Nephron progenitor cell (in vitro differentiated cells): ENCODE measurements at regions not wholly inside any gene's neighbourhood (a gene's known extent, or its start where the extent isn't known, plus 50 kb on each side); places are given as distances from the start of the nearest gene placed in this dataset.

Experiments
- DNase-seq: peaks from one replicate; pipeline ENCODE4 v3.0.0; 2021
- H3K27ac Mint-ChIP-seq: 2 replicates; pipeline ENCODE4 v1.8.0; 2021; ENCODE audit warnings: mild to moderate bottlenecking, moderate library complexity, mixed read lengths
- H3K27me3 Mint-ChIP-seq: 2 replicates; pipeline ENCODE4 v1.8.0; 2021; ENCODE audit warnings: mild to moderate bottlenecking, low read depth, mixed read lengths; ENCODE audit not compliant: poor library complexity
- H3K36me3 Mint-ChIP-seq: 2 replicates; pipeline ENCODE4 v1.8.0; 2021; ENCODE audit warnings: low read depth, mixed read lengths
- H3K4me1 Mint-ChIP-seq: 2 replicates; pipeline ENCODE4 v1.8.0; 2021; ENCODE audit warnings: mixed read lengths
- H3K4me3 Mint-ChIP-seq: 2 replicates; pipeline ENCODE4 v1.8.0; 2021; ENCODE audit warnings: mild to moderate bottlenecking, moderate library complexity, mixed read lengths
- H3K9me3 Mint-ChIP-seq: 2 replicates; pipeline ENCODE4 v1.8.0; 2021; ENCODE audit warnings: mild to moderate bottlenecking, moderate library complexity, mixed read lengths
- CTCF ChIP-seq: fragments of 200-600 bp; sonication (generic); IDR thresholded peaks from 2 replicates; pipeline ENCODE4 v1.5.0; 2021; ENCODE audit warnings: antibody characterized with exemption

DNA sequence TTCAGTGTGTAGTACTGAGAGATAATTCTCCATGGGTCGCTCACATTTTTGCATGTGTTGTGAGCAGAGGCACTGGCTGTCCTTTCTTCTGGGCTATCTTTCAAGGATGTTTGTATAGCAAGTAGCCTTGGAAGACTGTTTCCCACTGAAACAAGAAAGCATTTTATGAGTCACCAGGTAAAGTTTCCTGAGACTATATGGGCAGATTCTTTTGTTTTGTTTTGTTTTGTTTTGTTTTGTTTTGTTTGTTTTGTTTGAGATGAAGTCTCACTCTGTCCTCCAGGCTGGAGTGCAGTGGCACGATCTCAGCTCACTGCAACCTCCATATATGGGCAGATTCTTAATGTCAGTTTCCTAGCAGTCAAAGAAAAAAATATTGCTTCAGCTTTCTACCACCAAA is 912.6 kb downstream of the TTLL7 start:
- Mint-ChIP-seq H3K4me3 (no peak overlapping the region), H3K4me1 (peaks cover 10% of the 10 kb centered on the region), H3K36me3 (peaks cover 4% of the 10 kb centered on the region), H3K27ac (peak overlapping the region; percentile 72), H3K9me3 (no peaks in the 10 kb centered on the region), H3K27me3 (no peaks in the 10 kb centered on the region)
- DNase-seq = no peak
- TF ChIP-seq CTCF = no peak

DNA sequence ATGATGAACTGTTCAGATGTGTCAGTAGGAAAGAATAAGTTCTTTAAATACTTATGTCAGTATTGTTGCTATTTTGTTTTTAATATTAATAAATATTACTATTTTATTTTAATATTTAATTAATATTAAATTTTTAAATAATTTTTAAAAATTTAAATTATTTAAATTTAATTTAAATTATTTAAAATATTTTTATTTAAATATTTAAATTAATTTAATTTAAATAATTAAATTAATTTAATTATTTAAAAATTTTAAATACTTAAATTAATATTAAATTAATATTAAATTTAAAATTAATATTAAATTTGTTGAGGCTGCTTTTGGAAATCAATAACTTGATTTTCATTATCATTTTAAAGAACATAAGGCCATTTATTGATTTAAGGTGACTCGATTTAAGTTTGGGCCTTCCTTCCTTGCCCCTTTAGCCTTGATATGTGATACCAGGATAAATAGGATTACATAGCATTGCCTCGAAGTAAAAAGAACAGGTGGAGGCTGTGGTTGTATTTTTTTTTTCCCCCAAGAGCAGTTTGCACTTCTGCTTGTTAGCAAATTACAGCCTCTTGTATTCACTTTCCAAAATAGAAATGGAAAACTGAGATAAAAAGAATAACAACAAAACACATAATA is 915.2 kb downstream of the TTLL7 start:
- TF ChIP-seq CTCF = no peak
- H3K27me3 Mint-ChIP-seq = no peaks in the 10 kb centered on the region
- no peaks in the 10 kb centered on the region for H3K9me3 Mint-ChIP-seq
- H3K36me3 Mint-ChIP-seq = peaks cover 20% of the 10 kb centered on the region
- no peak overlapping the region for H3K4me3 Mint-ChIP-seq
- no peak overlapping the region for H3K27ac Mint-ChIP-seq
- peaks cover 10% of the 10 kb centered on the region for H3K4me1 Mint-ChIP-seq
- no peak for DNase-seq

DNA sequence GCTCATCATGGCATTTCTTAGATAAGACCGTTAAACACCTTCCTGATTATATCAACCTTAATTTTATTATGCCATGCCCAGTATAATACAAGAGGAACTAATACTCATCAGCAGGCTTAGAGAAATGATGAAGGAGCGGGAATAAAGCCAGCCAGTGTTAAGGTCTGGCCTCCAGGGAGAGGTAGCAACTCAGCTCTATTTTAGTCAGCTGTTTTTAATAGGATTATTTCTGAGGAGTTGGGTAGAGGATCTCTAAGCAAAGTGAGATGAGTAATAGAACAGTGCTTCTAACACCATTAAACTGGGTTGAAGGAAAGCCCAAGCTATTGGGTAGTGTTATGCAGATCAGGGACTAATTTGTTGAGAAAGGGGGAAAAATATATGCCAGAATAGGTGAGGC is 921.5 kb downstream of the TTLL7 start:
- no peak overlapping the region for H3K4me3 Mint-ChIP-seq
- no peak overlapping the region for H3K27ac Mint-ChIP-seq
- DNase-seq = no peak
- no peaks in the 10 kb centered on the region for H3K27me3 Mint-ChIP-seq
- no peak for TF ChIP-seq CTCF
- no peaks in the 10 kb centered on the region for H3K9me3 Mint-ChIP-seq
- peaks cover 20% of the 10 kb centered on the region for H3K36me3 Mint-ChIP-seq
- no peaks in the 10 kb centered on the region for H3K4me1 Mint-ChIP-seq

DNA sequence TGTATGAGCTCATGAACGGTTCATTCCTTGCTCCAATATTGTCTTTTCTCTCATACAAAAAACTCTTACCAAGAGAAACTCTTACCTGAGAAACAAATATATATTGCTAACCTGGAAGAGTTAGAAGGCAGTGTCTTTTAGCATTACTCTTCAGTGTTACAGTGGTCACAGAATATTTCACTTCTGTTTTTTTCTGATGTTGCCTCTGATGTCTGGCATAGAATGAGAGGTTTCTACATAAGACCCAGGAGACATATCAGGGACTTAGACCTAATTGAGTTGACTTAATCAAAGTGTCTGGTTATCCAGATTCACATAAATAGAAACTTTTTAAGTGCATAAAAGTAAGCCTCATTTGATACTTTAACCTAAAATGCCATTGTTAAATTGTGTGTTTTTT is 923.8 kb downstream of the TTLL7 start:
- TF ChIP-seq CTCF = no peak
- Mint-ChIP-seq H3K4me1 (no peaks in the 10 kb centered on the region), H3K9me3 (no peaks in the 10 kb centered on the region), H3K27ac (no peak overlapping the region), H3K36me3 (peaks cover 9% of the 10 kb centered on the region), H3K4me3 (no peak overlapping the region), H3K27me3 (peaks cover 3% of the 10 kb centered on the region)
- DNase-seq = no peak

DNA sequence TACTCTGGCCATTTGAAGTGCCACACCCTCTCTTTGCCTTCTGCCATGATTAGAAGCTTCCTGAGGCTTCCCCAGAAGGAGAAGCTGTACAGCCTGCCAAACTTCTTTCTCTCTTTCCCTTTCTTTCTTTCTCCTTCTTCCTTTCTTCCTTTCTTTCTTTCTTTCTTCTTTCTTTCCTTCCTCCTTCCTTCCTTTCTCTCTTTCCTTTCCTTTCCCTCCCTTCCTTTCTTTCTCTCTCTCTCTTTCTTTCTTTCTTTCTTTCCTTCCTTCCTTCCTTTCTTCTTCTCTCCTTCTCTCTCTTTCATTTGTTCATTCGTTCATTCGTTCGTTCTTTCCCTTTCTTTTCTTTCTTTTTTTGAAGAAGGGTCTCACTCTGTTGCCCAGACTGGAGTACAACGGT is 931.0 kb downstream of the TTLL7 start:
- H3K9me3 Mint-ChIP-seq = peaks cover 15% of the 10 kb centered on the region
- peaks cover 8% of the 10 kb centered on the region for H3K27me3 Mint-ChIP-seq
- no peak overlapping the region for H3K27ac Mint-ChIP-seq
- H3K4me3 Mint-ChIP-seq = no peak overlapping the region
- H3K36me3 Mint-ChIP-seq = peaks cover 37% of the 10 kb centered on the region
- no peak for DNase-seq
- H3K4me1 Mint-ChIP-seq = no peaks in the 10 kb centered on the region
- no peak for TF ChIP-seq CTCF

DNA sequence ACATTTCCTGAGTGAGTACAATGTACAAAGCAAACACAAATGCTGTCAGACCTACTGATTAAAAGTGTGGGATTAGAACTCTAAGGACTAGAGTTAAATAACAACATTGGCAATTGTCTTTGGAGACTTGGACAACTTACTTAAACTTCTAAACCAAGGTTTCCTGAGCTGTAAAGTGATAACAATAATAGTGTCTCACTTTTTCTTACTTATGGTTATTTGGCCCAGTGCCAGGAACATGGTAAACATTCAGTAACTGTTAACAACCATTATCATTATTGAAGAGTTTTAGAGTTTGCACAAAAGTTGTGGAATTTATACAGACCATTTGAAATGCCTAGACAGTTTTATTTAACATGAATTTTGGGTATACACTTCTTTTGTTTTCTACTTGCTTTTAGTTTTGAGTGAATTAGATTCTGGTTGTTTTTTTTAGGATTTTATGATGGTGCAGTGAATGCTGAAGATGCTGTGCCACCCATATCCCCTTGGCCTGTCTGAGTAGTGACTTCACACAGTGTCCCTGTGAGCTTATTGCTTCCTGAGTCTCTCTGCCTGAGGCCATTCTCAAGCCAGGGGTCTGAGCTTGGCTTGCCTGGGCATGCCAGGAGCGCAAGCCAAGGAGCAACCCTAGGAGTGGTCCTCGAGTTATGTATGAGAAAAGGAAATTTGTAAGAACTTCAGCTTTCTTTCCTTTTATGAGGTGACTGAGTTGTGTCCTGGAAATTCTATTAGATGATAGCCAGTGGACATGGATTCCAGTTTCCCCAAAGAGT is 932.8 kb downstream of the TTLL7 start:
- H3K4me1 Mint-ChIP-seq = no peaks in the 10 kb centered on the region
- peaks cover 15% of the 10 kb centered on the region for H3K9me3 Mint-ChIP-seq
- H3K36me3 Mint-ChIP-seq = peaks cover 37% of the 10 kb centered on the region
- no peak overlapping the region for H3K27ac Mint-ChIP-seq
- DNase-seq = no peak
- no peak overlapping the region for H3K4me3 Mint-ChIP-seq
- H3K27me3 Mint-ChIP-seq = peaks cover 8% of the 10 kb centered on the region
- TF ChIP-seq CTCF = no peak
